GM12891 (cell line): ENCODE measurements at regions not wholly inside any gene's neighbourhood (a gene's known extent, or its start where the extent isn't known, plus 50 kb on each side); places are given as distances from the start of the nearest gene placed in this dataset.

Experiments used
- DNase-seq: peaks from one replicate; pipeline ENCODE4 v3.0.0; 2011; ENCODE audit warnings: low spot score; ENCODE audit not compliant: insufficient read length
- FAIRE-seq: peaks from 2 replicates; lab custom pipeline; 2011; peaks lifted over from hg19 to GRCh38; lab: Jason Lieb, UNC
- PAX5 ChIP-seq: IDR thresholded peaks from 2 replicates; pipeline ENCODE4 v1.6.1; 2011; ENCODE audit warnings: low read length, moderate library complexity, mild to moderate bottlenecking; ENCODE audit not compliant: insufficient read depth, severe bottlenecking
- POLR2A ChIP-seq: IDR thresholded peaks from 2 replicates; pipeline ENCODE4 v1.6.1; 2011; ENCODE audit warnings: low read depth, low read length, control low read depth
- POLR2AphosphoS5 ChIP-seq: IDR thresholded peaks from 2 replicates; pipeline ENCODE4 v1.6.1; 2011; ENCODE audit warnings: low read depth, low read length, control low read depth
- POU2F2 ChIP-seq: IDR thresholded peaks from 2 replicates; pipeline ENCODE4 v1.6.1; 2011; ENCODE audit warnings: low read depth, mild to moderate bottlenecking, control low read depth, low read length, moderate library complexity
- SPI1 ChIP-seq: IDR thresholded peaks from 2 replicates; pipeline ENCODE4 v1.6.1; 2011; ENCODE audit warnings: low read depth, low read length, control low read depth
- TAF1 ChIP-seq: IDR thresholded peaks from 2 replicates; pipeline ENCODE4 v1.6.1; 2011; ENCODE audit warnings: low read depth, low read length, control low read depth

GRCh38 chr6:166747644-166748595 lies 120.9 kb upstream of the RPS6KA2 start:
- DNase-seq (no peak), FAIRE-seq (no peak)
- no peak for TF ChIP-seq POLR2A
- TF ChIP-seq POLR2AphosphoS5, result no peak
- no peak for TF ChIP-seq PAX5
- TF ChIP-seq POU2F2, result no peak
- no peak for TF ChIP-seq TAF1
- TF ChIP-seq SPI1, result no peak

GRCh38 chr6:166745801-166746668 lies 119.0 kb upstream of the RPS6KA2 start:
- TF ChIP-seq TAF1 (no peak), PAX5 (no peak)
- FAIRE-seq (no peak), DNase-seq (no peak)

- TF ChIP-seq PAX5, result no peak
- no peak for TF ChIP-seq POLR2A
- no peak for TF ChIP-seq POLR2AphosphoS5
- TF ChIP-seq SPI1, result no peak
- TF ChIP-seq POU2F2, result no peak
- no peak for TF ChIP-seq TAF1
- FAIRE-seq, result no peak
- no peak for DNase-seq
These were observed 117.4 kb upstream of the RPS6KA2 start for GRCh38 chr6:166744223-166745134.

GRCh38 chr6:166743406-166744222 lies 116.6 kb upstream of the RPS6KA2 start:
- DNase-seq (no peak), FAIRE-seq (no peak)
- TF ChIP-seq POLR2A (no peak), SPI1 (no peak), POU2F2 (no peak), PAX5 (no peak), POLR2AphosphoS5 (no peak), TAF1 (no peak)

- no peak for TF ChIP-seq TAF1
- FAIRE-seq (no peak), DNase-seq (no peak)
These were observed 115.9 kb upstream of the RPS6KA2 start for GRCh38 chr6:166742981-166743380.

- DNase-seq (no peak), FAIRE-seq (no peak)
- TF ChIP-seq TAF1 (no peak), SPI1 (no peak), PAX5 (no peak), POLR2A (no peak), POU2F2 (no peak), POLR2AphosphoS5 (no peak)
These were observed 112.9 kb upstream of the RPS6KA2 start for GRCh38 chr6:166739976-166740318.

- TF ChIP-seq POLR2AphosphoS5, result no peak
- TF ChIP-seq POU2F2, result no peak
- TF ChIP-seq POLR2A, result no peak
- TF ChIP-seq PAX5, result no peak
- no peak for TF ChIP-seq TAF1
- no peak for TF ChIP-seq SPI1
- DNase-seq (no peak), FAIRE-seq (no peak)
These were observed 112.3 kb upstream of the RPS6KA2 start for GRCh38 chr6:166739117-166739975.

GRCh38 chr6:166738386-166739116 lies 111.5 kb upstream of the RPS6KA2 start:
- DNase-seq, result no peak
- no peak for FAIRE-seq
- TF ChIP-seq SPI1 (no peak), POLR2A (no peak), POU2F2 (no peak), TAF1 (no peak), PAX5 (no peak), POLR2AphosphoS5 (no peak)
